GM18511 (cell line): ENCODE measurements at regions not wholly inside any gene's neighbourhood (a gene's known extent, or its start where the extent isn't known, plus 50 kb on each side); places are given as distances from the start of the nearest gene placed in this dataset.
"Not testable (repeated sequence)": the region's sequence is repeated elsewhere in the genome, so short reads cannot be mapped to it uniquely, and the experiment has no call there.

Experiments
- ATAC-seq: cut with Tn5 transposase; IDR thresholded peaks from one replicate; pipeline ENCODE4 v1.9.1; 2021; ENCODE audit warnings: mild to moderate bottlenecking, moderate library complexity; ENCODE audit not compliant: unreplicated experiment

GRCh38 chr18:60020107-60020925 lies 120.5 kb downstream of the PMAIP1 start:
- no peak for ATAC-seq

GRCh38 chr18:60019463-60019840 lies 119.7 kb downstream of the PMAIP1 start:
- ATAC-seq, result no peak

GRCh38 chr18:60018618-60019462 lies 119.0 kb downstream of the PMAIP1 start:
- ATAC-seq, result no peak

GRCh38 chr18:60018134-60018533 lies 118.3 kb downstream of the PMAIP1 start:
- not testable (repeated sequence) for ATAC-seq

GRCh38 chr18:60017371-60017770 lies 117.6 kb downstream of the PMAIP1 start:
- ATAC-seq, result no peak

- ATAC-seq, result not testable (repeated sequence)
These were observed 116.0 kb downstream of the PMAIP1 start for GRCh38 chr18:60015826-60016225.

GRCh38 chr18:60013148-60013547 lies 113.4 kb downstream of the PMAIP1 start:
- ATAC-seq, result not testable (repeated sequence)

DNA sequence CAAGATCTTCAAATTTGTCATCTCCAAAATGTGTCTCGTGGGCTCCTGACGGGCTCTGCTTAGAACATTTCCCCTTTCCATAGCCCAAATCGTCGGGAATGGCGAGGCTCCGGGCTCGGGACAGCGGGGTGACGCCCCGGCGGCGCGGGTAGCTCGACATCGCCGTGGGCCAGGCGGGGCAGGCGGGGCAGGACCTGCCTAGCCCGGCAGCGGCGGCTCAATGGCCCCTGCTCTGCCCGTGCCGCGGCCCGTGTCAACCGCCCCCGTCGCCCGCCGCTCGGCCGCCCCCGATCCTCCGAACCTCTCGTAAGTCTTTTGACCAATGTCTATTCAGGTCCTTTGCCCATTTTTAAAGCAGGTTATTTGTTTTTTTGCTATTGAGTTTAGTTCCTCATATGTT lies 111.2 kb downstream of the PMAIP1 start:
- ATAC-seq, result no peak

- no peak for ATAC-seq
These were observed 110.7 kb downstream of the PMAIP1 start for GRCh38 chr18:60010513-60010912.

GRCh38 chr18:60007661-60008060 lies 107.9 kb downstream of the PMAIP1 start:
- ATAC-seq, result no peak

DNA sequence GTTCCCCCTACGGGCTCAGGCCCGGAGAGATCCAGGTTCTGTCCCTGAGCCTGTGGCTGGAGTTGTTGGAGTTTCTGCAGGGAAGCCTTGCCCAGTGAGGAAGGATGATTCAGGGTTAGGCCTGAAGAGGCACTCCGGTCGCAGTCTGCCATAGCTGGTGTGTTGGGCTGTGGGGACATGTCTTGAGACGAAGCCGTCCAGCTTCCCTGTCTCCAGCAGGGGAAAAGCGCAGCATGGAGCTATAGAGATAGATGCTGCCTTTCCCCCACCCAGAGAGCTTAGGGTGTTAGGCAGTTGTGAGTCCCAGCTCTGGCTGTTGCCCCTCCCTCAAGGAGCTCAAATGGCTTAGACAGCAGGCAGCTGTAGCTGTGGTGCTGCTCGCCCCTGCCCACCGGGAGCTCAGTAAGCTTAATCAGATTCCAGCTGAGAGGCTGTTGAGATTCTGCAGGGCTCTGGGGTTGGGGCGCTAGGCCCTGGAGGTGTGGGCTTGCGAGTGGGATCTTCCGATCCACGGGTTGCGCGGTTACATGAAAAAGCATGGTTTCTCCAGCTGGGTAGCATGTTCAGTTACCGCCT lies 103.9 kb downstream of the PMAIP1 start:
- ATAC-seq, result no peak

- peak; percentile 83 for ATAC-seq
These were observed 96.7 kb downstream of the PMAIP1 start for GRCh38 chr18:59996370-59996966.

DNA sequence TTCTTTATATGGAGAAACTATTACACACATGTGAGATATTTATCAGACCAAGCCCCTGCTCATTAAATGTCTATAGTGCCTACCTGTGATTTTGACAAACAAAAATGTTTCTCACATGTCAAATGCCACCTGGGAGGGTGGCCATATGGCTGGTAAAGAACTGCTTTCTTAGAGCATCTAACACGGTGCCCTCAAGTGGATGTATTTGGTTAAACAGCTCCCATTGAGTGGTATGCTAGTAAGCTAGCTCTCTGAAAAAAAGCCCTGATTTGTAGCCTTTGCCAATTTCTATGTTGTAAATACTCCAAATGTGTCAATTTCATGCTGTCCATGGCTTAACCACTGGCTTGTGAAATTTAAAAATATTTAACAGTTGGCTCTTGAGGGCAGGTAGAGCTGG lies 94.6 kb downstream of the PMAIP1 start:
- ATAC-seq, result peak; percentile 62

- ATAC-seq, result no peak
These were observed 93.8 kb downstream of the PMAIP1 start for GRCh38 chr18:59993560-59993959.

GRCh38 chr18:59990121-59990823 lies 90.5 kb downstream of the PMAIP1 start:
- no peak for ATAC-seq

GRCh38 chr18:59988098-59988706 lies 88.4 kb downstream of the PMAIP1 start:
- peak; percentile 67 for ATAC-seq

DNA sequence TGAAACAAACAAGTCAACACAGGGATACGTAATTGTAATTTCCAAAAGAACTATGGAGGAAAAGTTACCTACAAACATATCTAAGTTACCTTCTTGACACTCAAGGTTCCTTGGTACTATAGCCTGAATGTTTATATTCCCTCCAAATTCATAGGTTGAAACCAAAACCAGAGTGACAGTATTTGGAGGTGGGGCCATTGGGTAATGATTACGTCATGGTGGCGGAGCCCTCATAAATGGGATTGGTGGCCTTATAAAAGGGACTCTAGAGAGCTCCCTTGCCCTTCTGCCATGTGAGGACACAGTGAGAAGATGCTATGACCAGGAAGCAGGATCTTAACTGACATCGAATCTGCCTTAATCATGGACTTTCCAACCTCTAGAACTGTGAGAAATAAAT lies 87.3 kb downstream of the PMAIP1 start:
- ATAC-seq, result no peak

DNA sequence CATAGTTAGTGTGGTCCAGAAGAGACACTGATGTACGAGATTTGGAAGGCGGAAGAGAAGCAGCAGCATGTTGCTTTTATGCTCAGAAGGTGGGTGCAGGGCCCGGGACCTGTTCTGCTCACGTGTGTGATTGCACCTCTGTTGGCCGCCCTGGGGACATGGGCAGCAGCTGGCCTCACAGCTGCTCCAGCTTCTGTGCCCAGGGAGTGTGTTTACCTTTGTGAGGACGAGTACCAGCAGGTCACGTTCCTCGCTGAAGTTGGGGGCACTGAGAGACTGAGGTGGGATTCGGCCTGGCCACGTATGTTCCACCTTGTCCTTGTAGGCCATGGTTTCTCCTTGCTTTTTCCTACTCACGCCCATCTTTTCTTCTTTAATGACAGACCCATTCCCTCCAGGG lies 86.3 kb downstream of the PMAIP1 start:
- ATAC-seq, result no peak

DNA sequence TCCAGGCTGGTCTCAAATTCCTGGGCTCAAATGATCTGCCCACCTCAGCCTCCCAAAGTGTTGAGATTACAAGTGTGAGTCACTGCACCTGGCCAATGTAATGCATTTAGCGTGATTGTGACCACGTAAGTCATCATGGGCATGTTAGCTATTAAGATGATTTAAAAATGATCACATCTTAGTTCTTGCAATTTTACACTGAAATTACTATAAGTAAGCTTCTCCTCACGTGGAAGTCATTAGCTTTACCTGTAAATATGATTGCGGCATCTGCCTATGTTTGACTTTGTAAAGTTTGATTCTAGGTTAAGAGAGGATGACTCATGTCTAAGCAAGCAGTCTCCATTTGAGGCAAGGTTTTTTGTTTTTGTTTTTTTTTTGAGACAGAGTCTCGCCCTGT lies 85.5 kb downstream of the PMAIP1 start:
- no peak for ATAC-seq

DNA sequence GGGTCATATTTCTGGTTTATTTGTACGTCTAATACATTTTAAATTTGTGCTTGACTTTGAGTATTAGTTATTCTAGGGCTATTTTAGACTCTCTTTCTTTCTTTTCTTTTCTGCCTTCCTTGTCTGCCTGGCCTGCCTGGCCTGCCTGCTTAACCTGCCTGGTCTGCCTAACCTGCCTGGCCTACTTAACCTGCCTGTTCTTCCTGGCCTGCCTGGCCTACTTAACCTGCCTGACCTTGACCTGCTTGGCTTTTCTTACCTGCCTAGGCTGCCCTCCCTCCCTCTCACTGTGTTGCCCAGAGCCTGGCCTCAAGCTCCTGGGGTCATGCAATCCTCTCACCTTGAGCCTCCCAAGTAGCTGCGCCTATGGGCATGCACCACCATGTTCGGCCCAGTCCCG lies 83.7 kb downstream of the PMAIP1 start:
- ATAC-seq, result no peak
